ENCODE measurements at regions not wholly inside any gene's neighbourhood (a gene's known extent, or its start where the extent isn't known, plus 50 kb on each side); places are given as distances from the start of the nearest gene placed in this dataset.

DNA sequence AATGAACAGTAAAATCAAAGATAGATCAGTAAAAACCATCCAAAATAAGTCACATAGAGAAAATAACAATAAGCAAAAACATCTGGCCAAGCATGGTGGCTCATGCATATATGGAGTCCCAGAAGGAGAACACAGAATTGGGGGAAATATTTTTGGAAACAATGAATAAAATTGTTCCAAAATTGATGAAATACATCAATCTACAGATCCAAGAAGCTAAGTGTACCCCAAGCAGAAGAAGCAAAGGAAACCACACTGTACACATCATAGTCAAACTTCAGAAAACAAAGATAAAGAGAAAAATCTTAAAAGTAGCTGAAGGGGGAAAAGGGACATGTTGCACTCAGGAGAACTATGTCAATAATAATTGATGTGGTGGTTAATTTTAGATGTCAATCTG is 80.4 kb upstream of the RMP24 start:
- TF ChIP-seq CSDC2 (CRISPR knock-in tag; IDR thresholded peaks at IDR 0.05): no peak
- TF ChIP-seq, protein P1, sequence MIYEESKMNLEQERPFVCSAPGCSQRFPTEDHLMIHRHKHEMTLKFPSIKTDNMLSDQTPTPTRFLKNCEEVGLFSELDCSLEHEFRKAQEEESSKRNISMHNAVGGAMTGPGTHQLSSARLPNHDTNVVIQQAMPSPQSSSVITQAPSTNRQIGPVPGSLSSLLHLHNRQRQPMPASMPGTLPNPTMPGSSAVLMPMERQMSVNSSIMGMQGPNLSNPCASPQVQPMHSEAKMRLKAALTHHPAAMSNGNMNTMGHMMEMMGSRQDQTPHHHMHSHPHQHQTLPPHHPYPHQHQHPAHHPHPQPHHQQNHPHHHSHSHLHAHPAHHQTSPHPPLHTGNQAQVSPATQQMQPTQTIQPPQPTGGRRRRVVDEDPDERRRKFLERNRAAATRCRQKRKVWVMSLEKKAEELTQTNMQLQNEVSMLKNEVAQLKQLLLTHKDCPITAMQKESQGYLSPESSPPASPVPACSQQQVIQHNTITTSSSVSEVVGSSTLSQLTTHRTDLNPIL (CRISPR knock-in tag; IDR thresholded peaks at IDR 0.05; ENCODE audit: low read depth): no peak
- no peak for TF ChIP-seq OSR1 (CRISPR knock-in tag; IDR thresholded peaks at IDR 0.05)

Data from SK-N-SH treated with all-trans-retinoic acid at 6 μM for 48 hours (cell line).